Smooth muscle cell (in vitro differentiated cells): ENCODE measurements at regions not wholly inside any gene's neighbourhood (a gene's known extent, or its start where the extent isn't known, plus 50 kb on each side); places are given as distances from the start of the nearest gene placed in this dataset.

Source experiments
- DNase-seq: peaks from one replicate; lab custom pipeline; 2025; ENCODE audit not compliant: unreplicated experiment; lab: John Stamatoyannopoulos, UW
- H2AFZ ChIP-seq: fragments of 200-600 bp; sonication (generic); 2 replicates; pipeline ENCODE4 v1.6.0; 2016; ENCODE audit warnings: antibody characterized with exemption, low read depth, mild to moderate bottlenecking
- H3F3A ChIP-seq: fragments of 200-600 bp; sonication (generic); 2 replicates; pipeline ENCODE4 v1.6.0; 2017; ENCODE audit warnings: antibody characterized with exemption, low read depth
- H3K27ac ChIP-seq: fragments of 200-600 bp; sonication (generic); 2 replicates; pipeline ENCODE4 v1.5.1; 2016; ENCODE audit warnings: low read depth, mild to moderate bottlenecking
- H3K27me3 ChIP-seq: fragments of 200-600 bp; sonication (generic); 2 replicates; pipeline ENCODE4 v1.6.1; 2016; ENCODE audit warnings: low read depth, mild to moderate bottlenecking
- H3K36me3 ChIP-seq: fragments of 200-600 bp; sonication (generic); 2 replicates; pipeline ENCODE4 v1.5.1; 2016; ENCODE audit warnings: low read depth
- H3K4me1 ChIP-seq: fragments of 200-600 bp; sonication (generic); 2 replicates; pipeline ENCODE4 v1.5.1; 2016; ENCODE audit warnings: low read depth
- H3K4me2 ChIP-seq: fragments of 200-600 bp; sonication (generic); 2 replicates; pipeline ENCODE4 v1.6.0; 2016; ENCODE audit warnings: mild to moderate bottlenecking
- H3K4me3 ChIP-seq: fragments of 200-600 bp; sonication (generic); 2 replicates; pipeline ENCODE4 v1.5.1; 2016; ENCODE audit warnings: mild to moderate bottlenecking
- H3K79me2 ChIP-seq: fragments of 200-600 bp; sonication (generic); 2 replicates; pipeline ENCODE4 v1.6.0; 2016; ENCODE audit warnings: low read depth, mild to moderate bottlenecking
- H3K9ac ChIP-seq: fragments of 200-600 bp; sonication (generic); 2 replicates; pipeline ENCODE4 v1.6.0; 2016; ENCODE audit warnings: low read depth
- H3K9me3 ChIP-seq: fragments of 200-600 bp; sonication (generic); replicated peaks from 2 replicates; pipeline ENCODE4 v1.5.1; 2016; ENCODE audit warnings: low read depth
- H4K20me1 ChIP-seq: fragments of 200-600 bp; sonication (generic); 2 replicates; pipeline ENCODE4 v1.6.0; 2016; ENCODE audit warnings: low read depth
- CTCF ChIP-seq: fragments of 200-600 bp; sonication (generic); IDR thresholded peaks from 2 replicates; pipeline ENCODE4 v1.5.1; 2017; ENCODE audit warnings: borderline replicate concordance, mild to moderate bottlenecking, antibody characterized with exemption; ENCODE audit not compliant: insufficient read depth, poor library complexity, severe bottlenecking
- WGBS: methylation state at CpG from one replicate; pipeline ENCODE4 v1.1.7; 2016; ENCODE audit warnings: low lambda C conversion rate; 5-methylcytosine and 5-hydroxymethylcytosine counted together

GRCh38 chr4:33262824-33263223, 2542.7 kb downstream of the PCDH7 start:
- Histone ChIP-seq H2AFZ (no peak overlapping the region), H4K20me1 (no peaks in the 10 kb centered on the region), H3K4me3 (no peak overlapping the region), H3K36me3 (no peaks in the 10 kb centered on the region), H3K9ac (no peak overlapping the region), H3K27me3 (no peaks in the 10 kb centered on the region), H3K27ac (peak overlapping the region; percentile 42), H3K4me1 (no peaks in the 10 kb centered on the region), H3K9me3 (no peaks in the 10 kb centered on the region), H3K4me2 (peak overlapping the region; percentile 16), H3K79me2 (no peaks in the 10 kb centered on the region), H3F3A (no peaks in the 10 kb centered on the region)
- no peak for TF ChIP-seq CTCF
- DNase-seq: no peak
- 82% methylated on average over 2 of the region's 2 CpGs for WGBS

DNA sequence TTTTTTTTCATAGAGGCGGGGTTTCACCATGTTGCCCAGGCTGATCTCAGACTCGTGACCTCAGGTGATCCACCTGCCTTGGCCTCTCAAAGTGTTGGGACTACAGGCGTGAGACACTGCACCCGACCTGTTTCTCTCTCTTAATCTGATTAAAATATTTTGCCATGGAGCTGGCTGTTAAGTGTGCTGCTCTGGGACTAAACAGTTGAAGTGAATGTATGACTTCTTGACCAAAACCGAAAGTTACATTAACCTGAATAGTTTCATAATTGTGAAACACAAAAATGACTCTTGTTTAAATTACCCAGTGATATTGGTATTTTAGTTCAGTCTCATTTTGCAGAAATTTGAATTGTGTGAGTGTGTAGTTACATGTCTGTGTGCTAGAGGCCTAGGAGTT, 2548.6 kb downstream of the PCDH7 start:
- no peak overlapping the region for H2AFZ ChIP-seq
- no peaks in the 10 kb centered on the region for H3K79me2 ChIP-seq
- H3K9me3 ChIP-seq: no peaks in the 10 kb centered on the region
- 91% methylated on average over 5 of the region's 5 CpGs for WGBS
- no peak overlapping the region for H3K9ac ChIP-seq
- no peak overlapping the region for H3K27ac ChIP-seq
- H3K27me3 ChIP-seq: no peaks in the 10 kb centered on the region
- H3K4me2 ChIP-seq: no peak overlapping the region
- TF ChIP-seq CTCF: no peak
- no peaks in the 10 kb centered on the region for H3F3A ChIP-seq
- H4K20me1 ChIP-seq: no peaks in the 10 kb centered on the region
- H3K4me1 ChIP-seq: no peaks in the 10 kb centered on the region
- no peak for DNase-seq
- H3K36me3 ChIP-seq: no peaks in the 10 kb centered on the region
- H3K4me3 ChIP-seq: no peak overlapping the region

DNA sequence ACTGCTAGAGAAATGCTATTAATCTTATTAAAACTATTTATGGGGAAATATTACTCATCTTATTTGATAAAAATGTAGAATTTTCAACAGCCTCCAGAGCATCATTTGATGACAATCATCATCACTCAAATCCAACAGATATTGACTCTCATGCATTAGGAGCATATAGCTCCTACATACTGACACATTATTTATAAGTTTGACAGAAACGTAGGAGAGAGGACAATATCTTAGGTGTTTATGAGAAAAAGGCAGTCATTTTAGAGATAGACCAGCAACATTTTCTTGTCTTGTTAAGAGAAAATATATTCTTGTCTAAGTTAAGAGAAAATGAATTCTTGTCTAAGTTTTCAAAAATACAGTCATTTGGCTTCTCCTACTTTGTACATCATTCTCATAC, 2550.2 kb downstream of the PCDH7 start:
- no peak overlapping the region for H3K4me3 ChIP-seq
- WGBS: 85% methylated on average over 1 of the region's 1 CpG
- no peak overlapping the region for H3K9ac ChIP-seq
- H3K27ac ChIP-seq: no peak overlapping the region
- no peaks in the 10 kb centered on the region for H3K36me3 ChIP-seq
- TF ChIP-seq CTCF: no peak
- no peak overlapping the region for H2AFZ ChIP-seq
- no peaks in the 10 kb centered on the region for H3K9me3 ChIP-seq
- H4K20me1 ChIP-seq: no peaks in the 10 kb centered on the region
- DNase-seq: no peak
- no peak overlapping the region for H3K4me2 ChIP-seq
- H3K79me2 ChIP-seq: no peaks in the 10 kb centered on the region
- H3K4me1 ChIP-seq: no peaks in the 10 kb centered on the region
- H3K27me3 ChIP-seq: no peaks in the 10 kb centered on the region
- H3F3A ChIP-seq: no peaks in the 10 kb centered on the region

DNA sequence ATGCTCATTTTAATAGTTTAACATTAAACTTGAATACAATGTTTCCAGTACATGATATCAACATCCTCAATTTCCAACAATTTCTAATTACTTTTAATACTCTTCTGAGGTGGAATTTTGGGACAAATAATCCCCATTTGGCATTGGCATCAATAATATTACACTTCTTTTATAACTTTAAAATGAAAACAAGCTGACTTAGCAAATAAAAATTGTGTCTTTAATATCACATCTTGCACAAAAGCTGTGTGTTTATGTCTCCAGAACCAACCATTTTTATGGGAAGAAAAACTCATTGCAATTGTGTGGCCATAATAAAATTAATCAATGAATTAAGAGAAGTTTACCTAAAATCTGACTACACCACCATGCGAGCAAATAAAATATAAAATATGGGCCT, 2552.6 kb downstream of the PCDH7 start:
- no peak for TF ChIP-seq CTCF
- 93% methylated on average over 1 of the region's 1 CpG for WGBS
- Histone ChIP-seq H3F3A (no peaks in the 10 kb centered on the region), H3K4me3 (no peak overlapping the region), H3K27me3 (no peaks in the 10 kb centered on the region), H3K4me1 (no peaks in the 10 kb centered on the region), H4K20me1 (no peaks in the 10 kb centered on the region), H2AFZ (no peak overlapping the region), H3K9ac (no peak overlapping the region), H3K9me3 (no peaks in the 10 kb centered on the region), H3K27ac (no peak overlapping the region), H3K36me3 (no peaks in the 10 kb centered on the region), H3K79me2 (no peaks in the 10 kb centered on the region), H3K4me2 (no peak overlapping the region)
- no peak for DNase-seq
